GM13976 (cell line): ENCODE measurements at regions not wholly inside any gene's neighbourhood (a gene's known extent, or its start where the extent isn't known, plus 50 kb on each side); places are given as distances from the start of the nearest gene placed in this dataset.

Experiments used
- DNase-seq: peaks from one replicate; pipeline ENCODE4 v3.0.0; 2012; ENCODE audit warnings: low spot score
- in situ Hi-C: fragments of 300-500 bp; cut with MboI; formaldehyde crosslinking; loops from one replicate; pipeline ENCODE4 v1.12.0; 2022; ENCODE audit warnings: low sequenced_read_pairs, mixed read lengths, inconsistent platforms; ENCODE audit not compliant: unreplicated experiment
- TF ChIP-seq, protein P1 (sequence below): IDR thresholded peaks from 2 replicates; pipeline ENCODE4 v1.5.1; 2012; ENCODE audit warnings: borderline replicate concordance, mild to moderate bottlenecking; ENCODE audit not compliant: insufficient read depth; ENCODE audit errors: extremely low read depth, missing control alignments, control extremely low read depth

DNA sequence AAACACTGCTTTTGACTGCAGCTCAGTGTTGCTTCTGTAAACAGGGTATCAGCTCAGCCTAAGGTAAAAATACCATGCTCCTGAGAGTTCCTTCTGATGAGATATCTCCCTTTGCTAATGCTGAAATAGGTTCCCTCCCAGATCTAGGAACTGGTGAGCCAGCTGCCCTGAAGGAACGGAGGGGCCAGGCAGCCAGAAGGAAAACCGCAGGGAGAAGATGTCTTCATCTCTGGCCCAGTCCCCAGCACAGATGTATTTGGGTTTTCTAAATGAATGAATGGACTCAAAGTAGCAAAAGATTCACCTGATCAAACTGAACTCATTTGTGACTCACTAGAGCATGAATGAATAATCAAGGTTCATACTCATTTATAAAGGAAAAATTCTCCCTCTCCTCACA, 247.8 kb downstream of the MSRB3 start:
- in situ Hi-C loops: no loop called here
- TF ChIP-seq, protein P1, sequence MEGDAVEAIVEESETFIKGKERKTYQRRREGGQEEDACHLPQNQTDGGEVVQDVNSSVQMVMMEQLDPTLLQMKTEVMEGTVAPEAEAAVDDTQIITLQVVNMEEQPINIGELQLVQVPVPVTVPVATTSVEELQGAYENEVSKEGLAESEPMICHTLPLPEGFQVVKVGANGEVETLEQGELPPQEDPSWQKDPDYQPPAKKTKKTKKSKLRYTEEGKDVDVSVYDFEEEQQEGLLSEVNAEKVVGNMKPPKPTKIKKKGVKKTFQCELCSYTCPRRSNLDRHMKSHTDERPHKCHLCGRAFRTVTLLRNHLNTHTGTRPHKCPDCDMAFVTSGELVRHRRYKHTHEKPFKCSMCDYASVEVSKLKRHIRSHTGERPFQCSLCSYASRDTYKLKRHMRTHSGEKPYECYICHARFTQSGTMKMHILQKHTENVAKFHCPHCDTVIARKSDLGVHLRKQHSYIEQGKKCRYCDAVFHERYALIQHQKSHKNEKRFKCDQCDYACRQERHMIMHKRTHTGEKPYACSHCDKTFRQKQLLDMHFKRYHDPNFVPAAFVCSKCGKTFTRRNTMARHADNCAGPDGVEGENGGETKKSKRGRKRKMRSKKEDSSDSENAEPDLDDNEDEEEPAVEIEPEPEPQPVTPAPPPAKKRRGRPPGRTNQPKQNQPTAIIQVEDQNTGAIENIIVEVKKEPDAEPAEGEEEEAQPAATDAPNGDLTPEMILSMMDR: no peak
- no peak for DNase-seq

DNA sequence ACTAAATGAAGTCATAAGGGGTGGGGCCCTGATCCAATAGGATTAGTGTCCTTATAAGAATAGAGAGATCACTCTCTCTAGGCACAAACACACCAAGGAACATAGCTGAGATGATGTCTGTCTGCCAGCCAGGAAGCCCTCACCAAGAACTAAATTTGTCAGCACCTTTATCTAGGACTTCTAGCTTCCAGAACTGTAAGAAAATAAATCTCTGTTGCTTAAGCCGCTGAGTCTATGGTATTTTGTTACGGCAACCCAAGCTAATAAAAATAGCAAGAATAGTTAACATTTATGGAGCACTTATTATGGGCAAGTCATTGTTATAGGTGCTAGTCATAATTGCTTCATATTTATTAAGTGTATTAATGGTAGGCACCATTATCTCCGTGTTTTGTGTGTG, 249.6 kb downstream of the MSRB3 start:
- TF ChIP-seq, protein P1: no peak
- DNase-seq: no peak
- in situ Hi-C loops: no loop called here

DNA sequence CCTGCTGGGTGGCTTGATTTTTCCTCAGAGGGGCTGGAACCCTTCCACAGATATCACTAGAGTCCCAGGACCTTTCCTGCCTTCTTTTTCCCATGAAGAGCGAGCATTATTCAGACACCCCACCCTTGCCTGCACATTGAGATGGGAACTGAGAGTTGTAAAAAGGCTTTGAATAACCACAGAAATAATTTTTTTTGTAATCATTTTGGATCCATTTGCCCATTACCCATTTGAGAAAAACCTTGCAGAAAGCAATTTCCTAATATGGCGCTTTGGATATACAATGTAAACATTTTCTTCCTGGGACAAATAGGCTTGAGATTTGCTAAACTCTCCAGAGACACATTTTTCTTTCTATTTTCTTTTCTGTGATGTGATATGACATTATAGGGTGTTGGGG, 250.6 kb downstream of the MSRB3 start:
- in situ Hi-C loops: no loop called here
- no peak for DNase-seq
- TF ChIP-seq, protein P1: no peak

DNA sequence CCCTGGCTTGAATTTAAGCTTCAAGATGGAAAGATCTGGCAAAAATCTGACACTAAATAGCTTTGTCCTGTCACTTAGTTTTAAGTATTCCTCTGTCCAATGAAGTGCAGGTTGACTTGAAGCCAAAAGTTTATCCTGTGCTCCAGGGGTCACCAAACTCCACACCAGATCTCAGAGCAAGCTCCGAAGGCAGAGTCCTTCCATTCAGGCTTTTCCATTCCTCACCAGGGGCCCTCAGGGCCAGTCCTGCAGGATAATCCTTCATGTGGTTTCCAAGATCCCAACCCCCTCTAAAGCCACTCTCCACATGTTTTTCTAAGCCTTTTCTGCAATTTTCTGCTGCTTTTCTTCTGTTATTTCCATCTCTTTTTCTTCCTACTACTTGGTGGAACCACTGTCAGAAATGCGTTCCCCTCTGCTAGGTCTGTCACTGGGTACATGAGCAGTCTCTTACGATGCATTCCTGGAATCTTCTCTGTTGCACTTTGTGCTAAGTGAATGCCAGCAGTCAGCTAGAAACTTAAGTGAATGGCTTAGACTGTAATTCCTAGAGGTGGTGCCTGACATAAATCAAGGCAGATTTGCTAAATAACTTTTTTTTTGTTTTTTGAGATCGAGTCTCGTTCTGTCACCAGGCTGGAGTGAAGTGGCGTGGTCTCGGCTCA, 251.4 kb downstream of the MSRB3 start:
- DNase-seq: no peak
- TF ChIP-seq, protein P1: no peak
- in situ Hi-C loops: no loop called here

DNA sequence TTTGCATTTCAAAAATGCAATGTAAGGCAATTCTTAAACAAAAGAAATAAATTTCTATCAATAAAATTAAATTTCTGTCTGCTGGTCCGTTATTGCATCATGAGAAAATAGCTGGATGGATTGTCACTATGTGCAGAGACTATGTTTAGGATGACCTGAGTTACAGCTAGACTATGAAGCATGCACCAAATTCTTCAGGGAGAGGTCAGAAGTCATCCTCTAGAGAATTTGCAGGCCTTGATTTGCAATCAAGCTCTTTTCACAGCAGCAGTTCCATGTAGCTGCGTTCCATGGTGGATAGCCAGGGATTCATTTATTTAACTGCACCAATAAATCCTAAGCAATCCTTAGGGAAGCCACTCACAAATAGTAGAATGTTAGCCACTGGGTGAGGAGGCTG, 253.7 kb downstream of the MSRB3 start:
- TF ChIP-seq, protein P1: no peak
- no peak for DNase-seq
- in situ Hi-C loops: no loop called here

DNA sequence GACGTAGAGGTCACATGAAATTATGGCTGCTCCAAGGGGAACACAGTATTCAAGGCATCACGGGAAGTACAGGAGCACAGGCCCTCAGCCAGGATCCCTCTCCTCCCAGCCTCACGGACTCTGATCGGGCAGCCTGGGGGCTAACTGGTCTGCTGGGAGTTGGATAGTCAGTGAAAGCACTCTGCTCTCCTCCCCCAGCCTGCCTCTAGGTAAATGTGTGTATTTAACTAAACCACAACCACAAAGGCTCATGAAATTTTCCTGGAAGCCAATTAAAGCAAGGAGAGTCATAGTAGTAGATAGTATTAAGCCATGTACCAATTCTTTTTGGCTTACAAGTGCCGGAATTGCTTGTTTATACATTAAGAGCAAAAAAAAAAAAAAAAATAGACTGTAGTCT, 254.3 kb downstream of the MSRB3 start:
- TF ChIP-seq, protein P1: no peak
- DNase-seq: no peak
- in situ Hi-C loops: no loop called here
